ENCODE measurements at regions not wholly inside any gene's neighbourhood (a gene's known extent, or its start where the extent isn't known, plus 50 kb on each side); places are given as distances from the start of the nearest gene placed in this dataset.

GRCh38 chr1:230519246-230519645, 93.1 kb upstream of the PGBD5 start:
- TF ChIP-seq RCOR1 (IDR thresholded peaks at IDR 0.05; ENCODE audit: low read length): no peak
- TF ChIP-seq MAX (IDR thresholded peaks at IDR 0.05; ENCODE audit: low read depth): no peak
- TF ChIP-seq, protein P1, sequence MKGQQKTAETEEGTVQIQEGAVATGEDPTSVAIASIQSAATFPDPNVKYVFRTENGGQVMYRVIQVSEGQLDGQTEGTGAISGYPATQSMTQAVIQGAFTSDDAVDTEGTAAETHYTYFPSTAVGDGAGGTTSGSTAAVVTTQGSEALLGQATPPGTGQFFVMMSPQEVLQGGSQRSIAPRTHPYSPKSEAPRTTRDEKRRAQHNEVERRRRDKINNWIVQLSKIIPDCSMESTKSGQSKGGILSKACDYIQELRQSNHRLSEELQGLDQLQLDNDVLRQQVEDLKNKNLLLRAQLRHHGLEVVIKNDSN (IDR thresholded peaks at IDR 0.05; ENCODE audit: borderline replicate concordance, low read depth): no peak
- TF ChIP-seq, protein P2, sequence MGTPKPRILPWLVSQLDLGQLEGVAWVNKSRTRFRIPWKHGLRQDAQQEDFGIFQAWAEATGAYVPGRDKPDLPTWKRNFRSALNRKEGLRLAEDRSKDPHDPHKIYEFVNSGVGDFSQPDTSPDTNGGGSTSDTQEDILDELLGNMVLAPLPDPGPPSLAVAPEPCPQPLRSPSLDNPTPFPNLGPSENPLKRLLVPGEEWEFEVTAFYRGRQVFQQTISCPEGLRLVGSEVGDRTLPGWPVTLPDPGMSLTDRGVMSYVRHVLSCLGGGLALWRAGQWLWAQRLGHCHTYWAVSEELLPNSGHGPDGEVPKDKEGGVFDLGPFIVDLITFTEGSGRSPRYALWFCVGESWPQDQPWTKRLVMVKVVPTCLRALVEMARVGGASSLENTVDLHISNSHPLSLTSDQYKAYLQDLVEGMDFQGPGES (IDR thresholded peaks at IDR 0.05; ENCODE audit: low read depth, low read length): no peak
- no peak for TF ChIP-seq RAD21 (IDR thresholded peaks at IDR 0.05; ENCODE audit: low read length)
- TF ChIP-seq PBX3 (IDR thresholded peaks at IDR 0.05): no peak
- TF ChIP-seq TEAD4 (IDR thresholded peaks at IDR 0.05; ENCODE audit: borderline replicate concordance, insufficient read depth): no peak
- TF ChIP-seq, protein P3, sequence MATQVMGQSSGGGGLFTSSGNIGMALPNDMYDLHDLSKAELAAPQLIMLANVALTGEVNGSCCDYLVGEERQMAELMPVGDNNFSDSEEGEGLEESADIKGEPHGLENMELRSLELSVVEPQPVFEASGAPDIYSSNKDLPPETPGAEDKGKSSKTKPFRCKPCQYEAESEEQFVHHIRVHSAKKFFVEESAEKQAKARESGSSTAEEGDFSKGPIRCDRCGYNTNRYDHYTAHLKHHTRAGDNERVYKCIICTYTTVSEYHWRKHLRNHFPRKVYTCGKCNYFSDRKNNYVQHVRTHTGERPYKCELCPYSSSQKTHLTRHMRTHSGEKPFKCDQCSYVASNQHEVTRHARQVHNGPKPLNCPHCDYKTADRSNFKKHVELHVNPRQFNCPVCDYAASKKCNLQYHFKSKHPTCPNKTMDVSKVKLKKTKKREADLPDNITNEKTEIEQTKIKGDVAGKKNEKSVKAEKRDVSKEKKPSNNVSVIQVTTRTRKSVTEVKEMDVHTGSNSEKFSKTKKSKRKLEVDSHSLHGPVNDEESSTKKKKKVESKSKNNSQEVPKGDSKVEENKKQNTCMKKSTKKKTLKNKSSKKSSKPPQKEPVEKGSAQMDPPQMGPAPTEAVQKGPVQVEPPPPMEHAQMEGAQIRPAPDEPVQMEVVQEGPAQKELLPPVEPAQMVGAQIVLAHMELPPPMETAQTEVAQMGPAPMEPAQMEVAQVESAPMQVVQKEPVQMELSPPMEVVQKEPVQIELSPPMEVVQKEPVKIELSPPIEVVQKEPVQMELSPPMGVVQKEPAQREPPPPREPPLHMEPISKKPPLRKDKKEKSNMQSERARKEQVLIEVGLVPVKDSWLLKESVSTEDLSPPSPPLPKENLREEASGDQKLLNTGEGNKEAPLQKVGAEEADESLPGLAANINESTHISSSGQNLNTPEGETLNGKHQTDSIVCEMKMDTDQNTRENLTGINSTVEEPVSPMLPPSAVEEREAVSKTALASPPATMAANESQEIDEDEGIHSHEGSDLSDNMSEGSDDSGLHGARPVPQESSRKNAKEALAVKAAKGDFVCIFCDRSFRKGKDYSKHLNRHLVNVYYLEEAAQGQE (IDR thresholded peaks at IDR 0.05; ENCODE audit: low read depth, low read length): no peak
- no peak for TF ChIP-seq FOSL2 (IDR thresholded peaks at IDR 0.05; ENCODE audit: borderline replicate concordance, low read depth)
- CTCF ChIA-PET: no interaction called here

GRCh38 chr1:230518511-230518910, 92.4 kb upstream of the PGBD5 start:
- Histone ChIP-seq H4K20me1 (ENCODE audit: insufficient read depth) (no peaks in the 10 kb centered on the region), H3K4me2 (no peak overlapping the region), H3K4me1 (ENCODE audit: control insufficient read depth in 1 of 2, insufficient read depth in 2 of 2, low read depth in 1 of 2, low read length in 1 of 2) (peaks cover 0 to 17% of the 10 kb centered on the region in 2 experiments; a peak in 1 of 4 replicates), H3K4me3 (ENCODE audit: low read depth in 2 of 2, low read length in 1 of 2) (no peak overlapping the region), H3K9ac (no peak overlapping the region), H3K27ac (ENCODE audit: low read depth in 2 of 2, low read length in 1 of 2) (peak overlapping the region in 1 of 2 experiments; percentile 70; a peak in 2 of 4 replicates), H3K9me3 (no peaks in the 10 kb centered on the region; the same call in 1 of the 2 replicates), H3K36me3 (replicated peaks in 1 of 2; ENCODE audit: control insufficient read depth in 1 of 2, insufficient read depth in 2 of 2, low read length in 1 of 2) (no peaks in the 10 kb centered on the region), H3K27me3 (ENCODE audit: insufficient read depth) (no peaks in the 10 kb centered on the region), H2AFZ (ENCODE audit: low read depth) (no peak overlapping the region), H3K79me2 (ENCODE audit: insufficient read depth) (no peaks in the 10 kb centered on the region), H3F3A (replicated peaks; ENCODE audit: insufficient read depth) (no peaks in the 10 kb centered on the region), H3K9me2 (no peaks in the 10 kb centered on the region)
- ChIA-PET POLR2A (no interaction called here), CTCF (interaction anchor here (0.8 kb wide), 1 partner anchor 279 kb away, joined by 3 read pairs; no protein-coding TSS in a partner anchor)
- 32% methylated on average over 5 of the region's 5 CpGs for WGBS (ENCODE audit: low lambda C conversion rate)
- no peak for DNase-seq
- no peak for TF ChIP-seq MAX (IDR thresholded peaks at IDR 0.05; ENCODE audit: low read depth)
- TF ChIP-seq FOXM1 (IDR thresholded peaks at IDR 0.05; ENCODE audit: low read depth): no peak
- TF ChIP-seq RFX5 (IDR thresholded peaks at IDR 0.05; ENCODE audit: low read length): no peak
- TF ChIP-seq CHD2 (IDR thresholded peaks at IDR 0.05; ENCODE audit: low read length, partially characterized antibody): no peak
- no peak for TF ChIP-seq RAD21 (IDR thresholded peaks at IDR 0.05; ENCODE audit: low read length)
- TF ChIP-seq NFIC (IDR thresholded peaks at IDR 0.05; ENCODE audit: borderline replicate concordance): no peak
- no peak for TF ChIP-seq TAF1 (IDR thresholded peaks at IDR 0.05; ENCODE audit: borderline replicate concordance, low read depth, low read length)
- no peak for TF ChIP-seq POLR2AphosphoS5 (IDR thresholded peaks at IDR 0.05; ENCODE audit: low read depth, low read length)
- TF ChIP-seq EZH2phosphoT487 (IDR thresholded peaks at IDR 0.05; ENCODE audit: borderline replicate concordance, low read depth): no peak
- TF ChIP-seq PBX3 (IDR thresholded peaks at IDR 0.05): no peak

More at GRCh38 chr1:230519246-230519645, 93.1 kb upstream of the PGBD5 start:
- DNase-seq: no peak
- Histone ChIP-seq H3K4me2 (no peak overlapping the region), H4K20me1 (ENCODE audit: insufficient read depth) (no peaks in the 10 kb centered on the region), H3K79me2 (ENCODE audit: insufficient read depth) (no peaks in the 10 kb centered on the region), H3K27me3 (ENCODE audit: insufficient read depth) (no peaks in the 10 kb centered on the region), H3K4me1 (ENCODE audit: control insufficient read depth in 1 of 2, insufficient read depth in 2 of 2, low read depth in 1 of 2, low read length in 1 of 2) (peaks cover 0 to 17% of the 10 kb centered on the region in 2 experiments; a peak in 1 of 4 replicates), H3K9me3 (no peaks in the 10 kb centered on the region; the same call in 1 of the 2 replicates), H3K9me2 (no peaks in the 10 kb centered on the region), H2AFZ (ENCODE audit: low read depth) (no peak overlapping the region), H3K4me3 (ENCODE audit: low read depth in 2 of 2, low read length in 1 of 2) (no peak overlapping the region), H3F3A (replicated peaks; ENCODE audit: insufficient read depth) (no peaks in the 10 kb centered on the region), H3K9ac (no peak overlapping the region), H3K36me3 (replicated peaks in 1 of 2; ENCODE audit: control insufficient read depth in 1 of 2, insufficient read depth in 2 of 2, low read length in 1 of 2) (no peaks in the 10 kb centered on the region), H3K27ac (ENCODE audit: low read depth in 2 of 2, low read length in 1 of 2) (no peak overlapping the region)
- WGBS (ENCODE audit: low lambda C conversion rate): 32% methylated on average over 2 of the region's 2 CpGs
- POLR2A ChIA-PET: no interaction called here
